ENCODE measurements at regions not wholly inside any gene's neighbourhood (a gene's known extent, or its start where the extent isn't known, plus 50 kb on each side); places are given as distances from the start of the nearest gene placed in this dataset.

DNA sequence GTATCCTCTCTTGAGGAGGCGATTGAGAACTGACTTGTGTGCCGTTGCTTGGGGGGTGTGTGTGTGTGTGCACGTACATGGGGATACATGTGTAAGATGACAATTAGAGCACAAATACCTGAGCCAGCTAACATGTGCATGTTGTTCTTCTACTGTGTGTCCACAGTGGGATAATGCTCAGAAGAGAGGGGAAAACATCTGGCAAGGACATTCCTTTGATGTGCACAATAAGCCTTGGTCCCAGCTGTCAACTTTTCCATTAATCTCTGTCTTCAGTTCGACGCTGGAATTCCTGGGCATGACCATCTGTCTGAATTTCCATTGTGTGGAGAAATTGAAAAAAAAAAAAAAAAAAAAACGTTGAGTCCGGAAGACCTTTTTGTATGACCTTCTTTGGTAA is 592.0 kb upstream of the GALNTL6 start:
- TF ChIP-seq, protein P1, sequence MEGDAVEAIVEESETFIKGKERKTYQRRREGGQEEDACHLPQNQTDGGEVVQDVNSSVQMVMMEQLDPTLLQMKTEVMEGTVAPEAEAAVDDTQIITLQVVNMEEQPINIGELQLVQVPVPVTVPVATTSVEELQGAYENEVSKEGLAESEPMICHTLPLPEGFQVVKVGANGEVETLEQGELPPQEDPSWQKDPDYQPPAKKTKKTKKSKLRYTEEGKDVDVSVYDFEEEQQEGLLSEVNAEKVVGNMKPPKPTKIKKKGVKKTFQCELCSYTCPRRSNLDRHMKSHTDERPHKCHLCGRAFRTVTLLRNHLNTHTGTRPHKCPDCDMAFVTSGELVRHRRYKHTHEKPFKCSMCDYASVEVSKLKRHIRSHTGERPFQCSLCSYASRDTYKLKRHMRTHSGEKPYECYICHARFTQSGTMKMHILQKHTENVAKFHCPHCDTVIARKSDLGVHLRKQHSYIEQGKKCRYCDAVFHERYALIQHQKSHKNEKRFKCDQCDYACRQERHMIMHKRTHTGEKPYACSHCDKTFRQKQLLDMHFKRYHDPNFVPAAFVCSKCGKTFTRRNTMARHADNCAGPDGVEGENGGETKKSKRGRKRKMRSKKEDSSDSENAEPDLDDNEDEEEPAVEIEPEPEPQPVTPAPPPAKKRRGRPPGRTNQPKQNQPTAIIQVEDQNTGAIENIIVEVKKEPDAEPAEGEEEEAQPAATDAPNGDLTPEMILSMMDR (IDR thresholded peaks at IDR 0.05): no peak
- TF ChIP-seq ZFX (IDR thresholded peaks at IDR 0.05; ENCODE audit: borderline replicate concordance): no peak
